Keratinocyte (primary cell): ENCODE measurements at regions not wholly inside any gene's neighbourhood (a gene's known extent, or its start where the extent isn't known, plus 50 kb on each side); places are given as distances from the start of the nearest gene placed in this dataset.

Experiments
- DNase-seq: peaks from one replicate; pipeline ENCODE4 v3.0.0-alpha.2; 2011; ENCODE audit warnings: low read depth, missing footprints, low spot score
- FAIRE-seq: peaks from 2 replicates; lab custom pipeline; 2011; peaks lifted over from hg19 to GRCh38; lab: Jason Lieb, UNC
- H2AFZ ChIP-seq: 2 replicates; pipeline ENCODE4 v1.6.0; 2012; ENCODE audit warnings: low read length, control low read depth, inconsistent platforms; ENCODE audit not compliant: control insufficient read depth
- H3K27ac ChIP-seq: 2 replicates; pipeline ENCODE4 v1.5.1; 2011; ENCODE audit warnings: low read length; ENCODE audit not compliant: control insufficient read depth, insufficient read depth
- H3K27me3 ChIP-seq: 3 replicates; pipeline ENCODE4 v1.6.0; 2011; ENCODE audit warnings: low read length; ENCODE audit not compliant: control insufficient read depth, insufficient read depth; ENCODE audit errors: extremely low read depth
- H3K36me3 ChIP-seq, 2 experiments: 2 replicates in 1 of 2; 3 replicates in 1 of 2; pipeline ENCODE4 v1.5.1; 2011; ENCODE audit warnings: low read length in 2 of 2, mild to moderate bottlenecking in 1 of 2; ENCODE audit not compliant: control insufficient read depth in 2 of 2, insufficient read depth in 2 of 2; ENCODE audit errors: extremely low read depth in 1 of 2
- H3K4me1 ChIP-seq: 3 replicates; pipeline ENCODE4 v1.5.1; 2011; ENCODE audit warnings: low read length; ENCODE audit not compliant: control insufficient read depth, insufficient read depth; ENCODE audit errors: extremely low read depth
- H3K4me2 ChIP-seq: 3 replicates; pipeline ENCODE4 v1.6.0; 2011; ENCODE audit warnings: low read depth, low read length; ENCODE audit not compliant: control insufficient read depth, insufficient read depth; ENCODE audit errors: extremely low read depth
- H3K4me3 ChIP-seq, 3 experiments: fragments of 200-600 bp in 1 of 3; sonication (generic) in 1 of 3; 2 replicates in 2 of 3; 3 replicates in 1 of 3; pipeline ENCODE4 v1.5.1; 2011 to 2016; ENCODE audit warnings: low read length in 3 of 3, mild to moderate bottlenecking in 3 of 3, control low read depth in 2 of 3, inconsistent platforms in 1 of 3, low read depth in 1 of 3, mixed read lengths in 1 of 3, mixed run types in 1 of 3, moderate library complexity in 1 of 3; ENCODE audit not compliant: control insufficient read depth in 2 of 3, insufficient read depth in 2 of 3; ENCODE audit errors: extremely low read depth in 1 of 3
- H3K79me2 ChIP-seq: 2 replicates; pipeline ENCODE4 v1.6.0; 2012; ENCODE audit warnings: low read length; ENCODE audit not compliant: control insufficient read depth, insufficient read depth
- H3K9ac ChIP-seq: 3 replicates; pipeline ENCODE4 v1.6.0; 2011; ENCODE audit warnings: low read length; ENCODE audit not compliant: control insufficient read depth, insufficient read depth; ENCODE audit errors: extremely low read depth
- H3K9me1 ChIP-seq: 3 replicates; pipeline ENCODE4 v1.6.0; 2011; ENCODE audit warnings: low read length; ENCODE audit not compliant: control insufficient read depth, insufficient read depth; ENCODE audit errors: extremely low read depth
- H3K9me3 ChIP-seq: 2 replicates; pipeline ENCODE4 v1.5.1; 2012; ENCODE audit warnings: low read depth, low read length; ENCODE audit not compliant: control insufficient read depth
- H4K20me1 ChIP-seq: 3 replicates; pipeline ENCODE4 v1.6.0; 2011; ENCODE audit warnings: low read length; ENCODE audit not compliant: control insufficient read depth, insufficient read depth; ENCODE audit errors: extremely low read depth
- CTCF ChIP-seq, 3 experiments: IDR thresholded peaks in 1 of 3; conservative IDR thresholded peaks in 1 of 3; optimal IDR thresholded peaks in 1 of 3; 2 replicates in 2 of 3; 3 replicates in 1 of 3; pipeline versions ENCODE3 to v1.5.1; 2011; ENCODE audit warnings: low read length in 3 of 3, mild to moderate bottlenecking in 3 of 3, moderate library complexity in 2 of 3, control low read depth in 1 of 3, inconsistent platforms in 1 of 3; ENCODE audit not compliant: insufficient read depth in 2 of 3; ENCODE audit errors: extremely low read depth in 1 of 3
- EZH2 ChIP-seq: IDR thresholded peaks from one replicate; pipeline ENCODE4 v1.6.1; 2012; ENCODE audit warnings: inconsistent platforms, mild to moderate bottlenecking, low read length, moderate library complexity
- dilution Hi-C: fragments of 300-500 bp; cut with MboI; formaldehyde crosslinking; loops from one replicate; pipeline ENCODE4 v1.7.0; 2020; ENCODE audit warnings: low sequenced_read_pairs; ENCODE audit not compliant: extremely low pct_ligation_motif_present

- Histone ChIP-seq H3K9me1 (no peaks in the 10 kb centered on the region), H4K20me1 (no peaks in the 10 kb centered on the region), H3K36me3 (no peaks in the 10 kb centered on the region), H2AFZ (peak overlapping the region; percentile 9), H3K79me2 (no peaks in the 10 kb centered on the region), H3K27ac (no peak overlapping the region), H3K4me2 (no peak overlapping the region), H3K4me3 (no peak overlapping the region), H3K9me3 (no peaks in the 10 kb centered on the region), H3K27me3 (no peaks in the 10 kb centered on the region), H3K4me1 (no peaks in the 10 kb centered on the region), H3K9ac (no peak overlapping the region)
- dilution Hi-C loops: no loop called here
- DNase-seq: no peak
- no peak for FAIRE-seq
- TF ChIP-seq CTCF (optimal IDR thresholded peaks at IDR 0.05 in 1 of 3, IDR thresholded peaks at IDR 0.05 in 1 of 3, conservative IDR thresholded peaks at IDR 0.05 in 1 of 3; ENCODE audit: extremely low read depth in 1 of 3, insufficient read depth in 2 of 3, low read length in 3 of 3) (no peak), EZH2 (no peak)
Observed at GRCh38 chr6:141123049-141123448, 1009.7 kb upstream of the GJE1 start.

- no peak overlapping the region for H3K27ac ChIP-seq
- H3K27me3 ChIP-seq: no peaks in the 10 kb centered on the region
- H4K20me1 ChIP-seq: no peaks in the 10 kb centered on the region
- no peaks in the 10 kb centered on the region for H3K9me3 ChIP-seq
- H3K79me2 ChIP-seq: no peaks in the 10 kb centered on the region
- H3K4me2 ChIP-seq: no peak overlapping the region
- H3K4me3 ChIP-seq: no peak overlapping the region
- no peak for DNase-seq
- FAIRE-seq: no peak
- TF ChIP-seq EZH2: no peak
- TF ChIP-seq CTCF (optimal IDR thresholded peaks at IDR 0.05 in 1 of 3, IDR thresholded peaks at IDR 0.05 in 1 of 3, conservative IDR thresholded peaks at IDR 0.05 in 1 of 3; ENCODE audit: extremely low read depth in 1 of 3, insufficient read depth in 2 of 3, low read length in 3 of 3): no peak
- no peak overlapping the region for H2AFZ ChIP-seq
- H3K36me3 ChIP-seq: no peaks in the 10 kb centered on the region
- H3K4me1 ChIP-seq: no peaks in the 10 kb centered on the region
- no peak overlapping the region for H3K9ac ChIP-seq
- dilution Hi-C loops: no loop called here
- H3K9me1 ChIP-seq: no peaks in the 10 kb centered on the region
Observed at GRCh38 chr6:141118991-141119390, 1013.7 kb upstream of the GJE1 start.
